ENCODE measurements at regions not wholly inside any gene's neighbourhood (a gene's known extent, or its start where the extent isn't known, plus 50 kb on each side); places are given as distances from the start of the nearest gene placed in this dataset.

GRCh38 chr1:78834201-78834741 lies 172.3 kb downstream of the ADGRL4 start (continued):
- no peak for TF ChIP-seq ZBTB9 (CRISPR knock-in tag; IDR thresholded peaks at IDR 0.05)
- TF ChIP-seq ZNF639 (CRISPR knock-in tag; conservative IDR thresholded peaks at IDR 0.05 in 1 of 2, IDR thresholded peaks at IDR 0.05 in 1 of 2) = no peak
- TF ChIP-seq JUN (IDR thresholded peaks at IDR 0.05; ENCODE audit: borderline replicate concordance, low read depth, low read length) = no peak
- no peak for TF ChIP-seq JUN (CRISPR knock-in tag; IDR thresholded peaks at IDR 0.05; ENCODE audit: borderline replicate concordance)

- DNase-seq (ENCODE audit: extremely low read depth in 1 of 4, low spot score in 3 of 4) (no peak), ATAC-seq (no peak), FAIRE-seq (no peak)
- H3K27ac ChIP-seq (ENCODE audit: extremely low read depth, low read depth, low read length) = no peak overlapping the region
- H3K9ac ChIP-seq (ENCODE audit: insufficient read depth in 1 of 2, low read depth in 2 of 2, low read length in 2 of 2) = no peak overlapping the region
- no TSS peak for BruUV-seq (replicated peaks)
- no peak overlapping the region for H3K4me2 ChIP-seq (ENCODE audit: insufficient read depth, low read length)
- H3K79me2 ChIP-seq (ENCODE audit: control insufficient read depth, insufficient read depth, low read length) = no peaks in the 10 kb centered on the region
- no peak overlapping the region for H3K4me3 ChIP-seq
- H3K9me3 ChIP-seq (replicated peaks; ENCODE audit: control insufficient read depth, insufficient read depth, low read depth, low read length) = no peaks in the 10 kb centered on the region
- POLR2A ChIA-PET = no interaction called here
- H3K36me3 ChIP-seq (ENCODE audit: control insufficient read depth, insufficient read depth, low read length) = no peaks in the 10 kb centered on the region
- intact Hi-C loops (cut with micrococcal nuclease) = no loop called here
- no peaks in the 10 kb centered on the region for H3K27me3 ChIP-seq (ENCODE audit: control insufficient read depth in 2 of 2, insufficient read depth in 2 of 2, low read length in 2 of 2)
- H2AFZ ChIP-seq (ENCODE audit: low read depth, low read length) = no peak overlapping the region
- no peaks in the 10 kb centered on the region for H3K4me1 ChIP-seq (replicated peaks in 1 of 2; ENCODE audit: control insufficient read depth in 2 of 2, insufficient read depth in 2 of 2, low read length in 2 of 2)
- no peaks in the 10 kb centered on the region for H3K9me1 ChIP-seq (ENCODE audit: control insufficient read depth, insufficient read depth, low read length)
- in situ Hi-C loops (cut with MboI) = no loop called here
- CTCF ChIA-PET (ENCODE audit: low intra/inter-chr PET ratio) = no interaction called here
- no peaks in the 10 kb centered on the region for H4K20me1 ChIP-seq (replicated peaks; ENCODE audit: control insufficient read depth, insufficient read depth, low read length)
- TF ChIP-seq CEBPG (CRISPR knock-in tag; IDR thresholded peaks at IDR 0.05) (no peak), CEBPG (tag; conservative IDR thresholded peaks at IDR 0.05 in 1 of 2, IDR thresholded peaks at IDR 0.05 in 1 of 2) (no peak), SAFB2 (IDR thresholded peaks at IDR 0.05; ENCODE audit: borderline replicate concordance, low read depth, low read length, severe bottlenecking) (no peak), SMC3 (conservative IDR thresholded peaks at IDR 0.05; ENCODE audit: insufficient read depth, low read depth, low read length) (no peak), ZNF589 (CRISPR knock-in tag; IDR thresholded peaks at IDR 0.05; ENCODE audit: low read depth) (no peak), TCF15 (CRISPR knock-in tag; IDR thresholded peaks at IDR 0.05) (no peak), PHTF2 (CRISPR knock-in tag; IDR thresholded peaks at IDR 0.05) (no peak), GABPB2 (CRISPR knock-in tag; conservative IDR thresholded peaks at IDR 0.05) (no peak), TSHZ1 (CRISPR knock-in tag; IDR thresholded peaks at IDR 0.05) (no peak)
Observed at GRCh38 chr1:78836726-78837125, 169.8 kb downstream of the ADGRL4 start.
